K562 (cell line): ENCODE measurements at regions not wholly inside any gene's neighbourhood (a gene's known extent, or its start where the extent isn't known, plus 50 kb on each side); places are given as distances from the start of the nearest gene placed in this dataset.
A peak's percentile ranks its signal among the peaks of the same experiment; 100 is the strongest.

Source experiments
- CXXC5 ChIP-seq: fragments of 250-450 bp; sonication (Bioruptor Pico); IDR thresholded peaks from 2 replicates; pipeline ENCODE4 v1.8.0; 2022; ENCODE audit warnings: inconsistent platforms, mild to moderate bottlenecking, moderate library complexity
- ERF ChIP-seq: fragments of 450-650 bp; formaldehyde crosslinking; IDR thresholded peaks from 2 replicates; pipeline ENCODE4 v1.4.0; 2020; ENCODE audit warnings: mild to moderate bottlenecking, mixed read lengths
- ETS2 ChIP-seq: IDR thresholded peaks from 2 replicates; pipeline ENCODE4 v1.6.1; 2016; ENCODE audit warnings: borderline replicate concordance, missing genetic modification characterization, mild to moderate bottlenecking, moderate library complexity, missing compliant biosample characterization; ENCODE audit not compliant: poor library complexity, severe bottlenecking
- FIP1L1 ChIP-seq: fragments of 200-400 bp; formaldehyde crosslinking; IDR thresholded peaks from 2 replicates; pipeline ENCODE4 v1.6.1; 2018; ENCODE audit warnings: mild to moderate bottlenecking, low read depth, low read length; ENCODE audit not compliant: poor library complexity, severe bottlenecking
- GABPB1 ChIP-seq: sonication (generic); formaldehyde crosslinking; IDR thresholded peaks from 2 replicates; pipeline ENCODE4 v1.8.0; 2022; ENCODE audit warnings: mild to moderate bottlenecking, missing genetic modification reagents
- KAT7 ChIP-seq: sonication (generic); formaldehyde crosslinking; IDR thresholded peaks from 2 replicates; pipeline ENCODE4 v1.8.0; 2022; ENCODE audit warnings: missing genetic modification reagents, mild to moderate bottlenecking, borderline replicate concordance
- KLF16 ChIP-seq: IDR thresholded peaks from 2 replicates; pipeline ENCODE4 v1.6.1; 2016; ENCODE audit warnings: antibody characterized with exemption
- NCOA4 ChIP-seq: fragments of 450-650 bp; IDR thresholded peaks from 2 replicates; pipeline ENCODE4 v1.6.1; 2018; ENCODE audit warnings: mild to moderate bottlenecking; ENCODE audit not compliant: partially characterized antibody
- SMAD4 ChIP-seq: fragments of 250-450 bp; sonication (Bioruptor Pico); conservative IDR thresholded peaks from 2 replicates; pipeline ENCODE4 v1.8.0; 2021; ENCODE audit warnings: inconsistent platforms, mild to moderate bottlenecking, moderate library complexity
- SMARCE1 ChIP-seq: fragments of 450-650 bp; IDR thresholded peaks from 2 replicates; pipeline ENCODE4 v1.7.1; 2016; ENCODE audit warnings: mild to moderate bottlenecking
- TAF9B ChIP-seq: fragments of 450-650 bp; IDR thresholded peaks from 2 replicates; pipeline ENCODE4 v1.6.1; 2018; ENCODE audit warnings: mild to moderate bottlenecking; ENCODE audit not compliant: partially characterized antibody
- ZBTB33 ChIP-seq: sonication (generic); formaldehyde crosslinking; IDR thresholded peaks from 2 replicates; pipeline ENCODE4 v1.8.1; 2023; ENCODE audit warnings: mild to moderate bottlenecking, missing genetic modification reagents
- ZC3H8 ChIP-seq: fragments of 450-650 bp; IDR thresholded peaks from 2 replicates; pipeline ENCODE4 v1.6.1; 2017
- ZFP91 ChIP-seq: sonication (generic); formaldehyde crosslinking; IDR thresholded peaks from 2 replicates; pipeline ENCODE4 v1.8.0; 2022; ENCODE audit warnings: mild to moderate bottlenecking, missing genetic modification reagents
- ZNF133 ChIP-seq: fragments of 250-450 bp; sonication (Bioruptor Pico); IDR thresholded peaks from 2 replicates; pipeline ENCODE4 v1.4.0; 2020; ENCODE audit warnings: mild to moderate bottlenecking
- ZNF224 ChIP-seq: sonication (generic); formaldehyde crosslinking; IDR thresholded peaks from 2 replicates; pipeline ENCODE4 v1.8.0; 2022; ENCODE audit warnings: mild to moderate bottlenecking, missing genetic modification reagents
- ZNF707 ChIP-seq: fragments of 250-450 bp; sonication (Bioruptor Pico); conservative IDR thresholded peaks from 2 replicates; pipeline ENCODE4 v1.8.0; 2022; ENCODE audit warnings: inconsistent platforms, mild to moderate bottlenecking, moderate library complexity

GRCh38 chr13:97109841-97110492, 112.2 kb upstream of the MBNL2 start (continued):
- TF ChIP-seq ZFP91 (CRISPR knock-in tag) (no peak), KAT7 (CRISPR knock-in tag) (no peak; the same call in 1 of the 2 replicates), SMAD4 (CRISPR knock-in tag) (peak; percentile 76), KLF16 (no peak), TAF9B (no peak), CXXC5 (CRISPR knock-in tag) (peak; percentile 81), ZNF707 (CRISPR knock-in tag) (no peak), ZBTB33 (CRISPR knock-in tag) (peak; percentile 18; the same call in 1 of the 2 replicates), ETS2 (tag) (no peak), ZC3H8 (no peak), FIP1L1 (no peak), SMARCE1 (no peak), ZNF224 (CRISPR knock-in tag) (no peak), NCOA4 (no peak), ERF (no peak), ZNF133 (CRISPR knock-in tag) (no peak), GABPB1 (CRISPR knock-in tag) (peak; percentile 51; the same call in 1 of the 2 replicates)
